GM23338 (cell line): ENCODE measurements at regions not wholly inside any gene's neighbourhood (a gene's known extent, or its start where the extent isn't known, plus 50 kb on each side); places are given as distances from the start of the nearest gene placed in this dataset.

Experiments used
- ATAC-seq: fragments of 200-7000 bp; cut with Tn5 transposase; 3 replicates; pipeline ENCODE4 v1.9.1; 2020
- DNase-seq: peaks from one replicate; pipeline ENCODE4 v3.0.0-alpha.2; 2015; ENCODE audit warnings: low spot score
- H2AFZ ChIP-seq: fragments of 200-600 bp; sonication (generic); 2 replicates; pipeline ENCODE4 v1.8.0; 2016; ENCODE audit warnings: antibody characterized with exemption, mild to moderate bottlenecking, moderate library complexity
- H3F3A ChIP-seq: fragments of 200-600 bp; sonication (generic); replicated peaks from 2 replicates; pipeline ENCODE4 v1.8.0; 2017; ENCODE audit warnings: antibody characterized with exemption, mixed run types, low read depth
- H3K27ac ChIP-seq: fragments of 200-600 bp; sonication (generic); 2 replicates; pipeline ENCODE4 v1.6.1; 2016; ENCODE audit warnings: low read depth
- H3K27me3 ChIP-seq: fragments of 200-600 bp; sonication (generic); 2 replicates; pipeline ENCODE4 v1.8.0; 2016; ENCODE audit warnings: mild to moderate bottlenecking, mixed run types, moderate library complexity; ENCODE audit not compliant: insufficient read depth
- H3K36me3 ChIP-seq: fragments of 200-600 bp; sonication (generic); 2 replicates; pipeline ENCODE4 v1.8.0; 2016; ENCODE audit warnings: mild to moderate bottlenecking; ENCODE audit not compliant: insufficient read depth
- H3K4me1 ChIP-seq: fragments of 200-600 bp; sonication (generic); 2 replicates; pipeline ENCODE4 v1.8.0; 2016; ENCODE audit warnings: mild to moderate bottlenecking, moderate library complexity; ENCODE audit not compliant: insufficient read depth
- H3K4me2 ChIP-seq: fragments of 200-600 bp; sonication (generic); 2 replicates; pipeline ENCODE4 v1.7.1; 2017; ENCODE audit warnings: mixed run types
- H3K4me3 ChIP-seq: fragments of 200-600 bp; sonication (generic); 2 replicates; pipeline ENCODE4 v1.6.1; 2016; ENCODE audit warnings: mixed run types
- H3K79me2 ChIP-seq: fragments of 200-600 bp; sonication (generic); replicated peaks from 2 replicates; pipeline ENCODE4 v1.8.0; 2017; ENCODE audit warnings: mild to moderate bottlenecking; ENCODE audit not compliant: insufficient read depth
- H3K9me2 ChIP-seq: fragments of 200-600 bp; sonication (generic); 2 replicates; pipeline ENCODE4 v1.8.0; 2017; ENCODE audit not compliant: insufficient read depth
- H4K20me1 ChIP-seq: fragments of 200-600 bp; sonication (generic); replicated peaks from 2 replicates; pipeline ENCODE4 v1.8.0; 2017; ENCODE audit warnings: mild to moderate bottlenecking; ENCODE audit not compliant: insufficient read depth
- H3K27ac Mint-ChIP-seq: 2 replicates; pipeline ENCODE4 v1.8.0; 2020; ENCODE audit warnings: inconsistent platforms, mild to moderate bottlenecking, moderate library complexity, mixed read lengths
- H3K27me3 Mint-ChIP-seq: 3 replicates; pipeline ENCODE4 v1.8.0; 2022; ENCODE audit warnings: low read depth, mild to moderate bottlenecking, moderate library complexity, mixed read lengths, inconsistent platforms; ENCODE audit not compliant: insufficient read depth, poor library complexity
- H3K36me3 Mint-ChIP-seq: 3 replicates; pipeline ENCODE4 v1.8.0; 2021; ENCODE audit warnings: low read depth, mild to moderate bottlenecking, inconsistent platforms, moderate library complexity, mixed read lengths
- H3K4me1 Mint-ChIP-seq: 3 replicates; pipeline ENCODE4 v1.8.0; 2020; ENCODE audit warnings: mild to moderate bottlenecking, inconsistent platforms, mixed read lengths
- H3K4me3 Mint-ChIP-seq: 3 replicates; pipeline ENCODE4 v1.8.0; 2021; ENCODE audit warnings: moderate library complexity, mild to moderate bottlenecking, inconsistent platforms, mixed read lengths
- H3K9me3 Mint-ChIP-seq: 3 replicates; pipeline ENCODE4 v1.8.0; 2020; ENCODE audit warnings: moderate library complexity, mild to moderate bottlenecking, inconsistent platforms, mixed read lengths
- CREB1 ChIP-seq: fragments of 250-450 bp; sonication (Bioruptor Pico); IDR thresholded peaks from 2 replicates; pipeline ENCODE4 v1.5.0; 2020; ENCODE audit warnings: low read depth, mild to moderate bottlenecking, moderate library complexity
- CTCF ChIP-seq, 2 experiments: fragments of 200-600 bp in 1 of 2; sonication (generic) in 1 of 2; conservative IDR thresholded peaks; 2 replicates each; pipeline versions ENCODE4 v1.5.1 to v1.6.1; 2016 to 2017; ENCODE audit warnings: antibody characterized with exemption in 2 of 2, low read depth in 2 of 2, mild to moderate bottlenecking in 2 of 2, moderate library complexity in 1 of 2
- ETS1 ChIP-seq: IDR thresholded peaks from 2 replicates; pipeline ENCODE4 v1.6.1; 2016; ENCODE audit warnings: antibody characterized with exemption
- EZH2 ChIP-seq: fragments of 200-600 bp; sonication (generic); IDR thresholded peaks from one replicate; pipeline ENCODE4 v1.8.0; 2017; ENCODE audit warnings: antibody characterized with exemption, mild to moderate bottlenecking, low read depth; ENCODE audit not compliant: unreplicated experiment
- EZH2phosphoT487 ChIP-seq: fragments of 200-600 bp; sonication (generic); IDR thresholded peaks from one replicate; pipeline ENCODE4 v1.8.1; 2018; ENCODE audit warnings: antibody characterized with exemption; ENCODE audit not compliant: unreplicated experiment
- JUNB ChIP-seq: IDR thresholded peaks from one replicate; pipeline ENCODE4 v1.6.1; 2016; ENCODE audit warnings: antibody characterized with exemption; ENCODE audit not compliant: unreplicated experiment
- NANOG ChIP-seq: IDR thresholded peaks from 2 replicates; pipeline ENCODE4 v1.6.1; 2016; ENCODE audit warnings: antibody characterized with exemption, borderline replicate concordance
- POLR2AphosphoS5 ChIP-seq: IDR thresholded peaks from 2 replicates; pipeline ENCODE4 v1.6.1; 2016; ENCODE audit warnings: antibody characterized with exemption, low read depth
- STAT1 ChIP-seq: IDR thresholded peaks from one replicate; pipeline ENCODE4 v1.6.1; 2016; ENCODE audit warnings: antibody characterized with exemption; ENCODE audit not compliant: unreplicated experiment
- ZNF114 ChIP-seq: fragments of 250-450 bp; sonication (Bioruptor Pico); IDR thresholded peaks from 2 replicates; pipeline ENCODE4 v1.5.0; 2020; ENCODE audit warnings: mild to moderate bottlenecking, moderate library complexity
- ZNF331 ChIP-seq: fragments of 250-450 bp; sonication (Bioruptor Pico); IDR thresholded peaks from 2 replicates; pipeline ENCODE4 v1.5.0; 2020; ENCODE audit warnings: low read depth, mild to moderate bottlenecking, moderate library complexity
- ZNF462 ChIP-seq: fragments of 250-450 bp; sonication (Bioruptor Pico); IDR thresholded peaks from 2 replicates; pipeline ENCODE4 v1.5.0; 2020; ENCODE audit warnings: mild to moderate bottlenecking, moderate library complexity
- TF ChIP-seq, protein P1 (sequence below): IDR thresholded peaks from one replicate; pipeline ENCODE4 v1.6.1; 2018; ENCODE audit warnings: antibody characterized with exemption; ENCODE audit not compliant: unreplicated experiment

GRCh38 chr3:76897076-76897475, 142.8 kb upstream of the ROBO2 start:
- Histone ChIP-seq H3K79me2 (no peaks in the 10 kb centered on the region), H3K4me1 (no peaks in the 10 kb centered on the region), H4K20me1 (no peaks in the 10 kb centered on the region), H3K9me2 (no peaks in the 10 kb centered on the region), H2AFZ (no peak overlapping the region), H3K4me3 (no peak overlapping the region), H3K27ac (no peak overlapping the region), H3F3A (no peaks in the 10 kb centered on the region), H3K36me3 (no peaks in the 10 kb centered on the region), H3K27me3 (no peaks in the 10 kb centered on the region), H3K4me2 (no peak overlapping the region)
- Mint-ChIP-seq H3K27ac (no peak overlapping the region), H3K9me3 (no peaks in the 10 kb centered on the region), H3K36me3 (no peaks in the 10 kb centered on the region), H3K27me3 (no peaks in the 10 kb centered on the region), H3K4me3 (no peak overlapping the region), H3K4me1 (no peaks in the 10 kb centered on the region)
- ATAC-seq (no peak), DNase-seq (no peak)
- TF ChIP-seq ZNF331 (CRISPR knock-in tag): no peak
- no peak for TF ChIP-seq CTCF (conservative IDR thresholded peaks at IDR 0.05; ENCODE audit: low read depth in 2 of 2)
- TF ChIP-seq CREB1 (CRISPR knock-in tag): no peak
- TF ChIP-seq JUNB: no peak
- TF ChIP-seq NANOG: no peak
- TF ChIP-seq ZNF462 (CRISPR knock-in tag): no peak
- TF ChIP-seq EZH2phosphoT487: no peak
- TF ChIP-seq STAT1: no peak
- TF ChIP-seq POLR2AphosphoS5: no peak
- no peak for TF ChIP-seq EZH2
- TF ChIP-seq ZNF114 (CRISPR knock-in tag): no peak
- TF ChIP-seq ETS1: no peak
- TF ChIP-seq, protein P1, sequence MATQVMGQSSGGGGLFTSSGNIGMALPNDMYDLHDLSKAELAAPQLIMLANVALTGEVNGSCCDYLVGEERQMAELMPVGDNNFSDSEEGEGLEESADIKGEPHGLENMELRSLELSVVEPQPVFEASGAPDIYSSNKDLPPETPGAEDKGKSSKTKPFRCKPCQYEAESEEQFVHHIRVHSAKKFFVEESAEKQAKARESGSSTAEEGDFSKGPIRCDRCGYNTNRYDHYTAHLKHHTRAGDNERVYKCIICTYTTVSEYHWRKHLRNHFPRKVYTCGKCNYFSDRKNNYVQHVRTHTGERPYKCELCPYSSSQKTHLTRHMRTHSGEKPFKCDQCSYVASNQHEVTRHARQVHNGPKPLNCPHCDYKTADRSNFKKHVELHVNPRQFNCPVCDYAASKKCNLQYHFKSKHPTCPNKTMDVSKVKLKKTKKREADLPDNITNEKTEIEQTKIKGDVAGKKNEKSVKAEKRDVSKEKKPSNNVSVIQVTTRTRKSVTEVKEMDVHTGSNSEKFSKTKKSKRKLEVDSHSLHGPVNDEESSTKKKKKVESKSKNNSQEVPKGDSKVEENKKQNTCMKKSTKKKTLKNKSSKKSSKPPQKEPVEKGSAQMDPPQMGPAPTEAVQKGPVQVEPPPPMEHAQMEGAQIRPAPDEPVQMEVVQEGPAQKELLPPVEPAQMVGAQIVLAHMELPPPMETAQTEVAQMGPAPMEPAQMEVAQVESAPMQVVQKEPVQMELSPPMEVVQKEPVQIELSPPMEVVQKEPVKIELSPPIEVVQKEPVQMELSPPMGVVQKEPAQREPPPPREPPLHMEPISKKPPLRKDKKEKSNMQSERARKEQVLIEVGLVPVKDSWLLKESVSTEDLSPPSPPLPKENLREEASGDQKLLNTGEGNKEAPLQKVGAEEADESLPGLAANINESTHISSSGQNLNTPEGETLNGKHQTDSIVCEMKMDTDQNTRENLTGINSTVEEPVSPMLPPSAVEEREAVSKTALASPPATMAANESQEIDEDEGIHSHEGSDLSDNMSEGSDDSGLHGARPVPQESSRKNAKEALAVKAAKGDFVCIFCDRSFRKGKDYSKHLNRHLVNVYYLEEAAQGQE: no peak
